GM23248 (cell line): ENCODE measurements at regions not wholly inside any gene's neighbourhood (a gene's known extent, or its start where the extent isn't known, plus 50 kb on each side); places are given as distances from the start of the nearest gene placed in this dataset.

Experiments used
- EZH2 ChIP-seq: fragments of 200-600 bp; sonication (generic); IDR thresholded peaks from 2 replicates; pipeline ENCODE4 v1.6.1; 2018; ENCODE audit warnings: antibody characterized with exemption, mild to moderate bottlenecking; ENCODE audit not compliant: insufficient read depth, poor library complexity, severe bottlenecking
- EZH2phosphoT487 ChIP-seq: fragments of 200-600 bp; sonication (generic); IDR thresholded peaks from 2 replicates; pipeline ENCODE4 v1.6.1; 2018; ENCODE audit warnings: antibody characterized with exemption, moderate library complexity, mild to moderate bottlenecking, low read depth; ENCODE audit not compliant: insufficient read depth

DNA sequence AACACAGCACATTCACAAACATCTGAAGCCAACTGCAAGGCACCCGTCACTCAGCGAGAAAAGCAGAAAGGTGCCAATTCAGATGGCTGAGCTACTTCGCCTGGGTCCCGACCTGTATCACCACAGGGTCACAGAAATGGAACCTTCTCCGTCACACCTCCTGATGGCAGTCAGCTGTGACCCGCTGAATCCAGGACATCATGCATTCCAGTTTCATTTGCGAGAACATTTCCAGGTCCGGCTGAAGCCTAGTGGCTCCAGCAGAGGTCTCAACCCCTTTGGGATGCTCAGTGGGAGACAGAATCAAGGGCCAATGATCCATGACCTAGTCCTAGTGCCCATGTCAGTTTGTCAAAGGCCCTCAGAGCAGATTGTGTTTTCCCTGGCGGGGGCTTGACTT, 193.6 kb upstream of the KLF14 start:
- TF ChIP-seq EZH2 (no peak), EZH2phosphoT487 (no peak)
